GM23248 (cell line): ENCODE measurements at regions not wholly inside any gene's neighbourhood (a gene's known extent, or its start where the extent isn't known, plus 50 kb on each side); places are given as distances from the start of the nearest gene placed in this dataset.

ENCODE experiments used
- EZH2 ChIP-seq: fragments of 200-600 bp; sonication (generic); IDR thresholded peaks from 2 replicates; pipeline ENCODE4 v1.6.1; 2018; ENCODE audit warnings: antibody characterized with exemption, mild to moderate bottlenecking; ENCODE audit not compliant: insufficient read depth, poor library complexity, severe bottlenecking
- EZH2phosphoT487 ChIP-seq: fragments of 200-600 bp; sonication (generic); IDR thresholded peaks from 2 replicates; pipeline ENCODE4 v1.6.1; 2018; ENCODE audit warnings: antibody characterized with exemption, moderate library complexity, mild to moderate bottlenecking, low read depth; ENCODE audit not compliant: insufficient read depth

- TF ChIP-seq EZH2phosphoT487 (no peak), EZH2 (no peak)
These were observed 1450.7 kb upstream of the TENM3 start for GRCh38 chr4:180792541-180792940.
